Activated CD8-positive, alpha-beta memory T cell treated with anti-CD3 and anti-CD28 coated beads for 48 hours (primary cell): ENCODE measurements at regions not wholly inside any gene's neighbourhood (a gene's known extent, or its start where the extent isn't known, plus 50 kb on each side); places are given as distances from the start of the nearest gene placed in this dataset.
A peak's percentile ranks its signal among the peaks of the same experiment; 100 is the strongest.

Experiments
- DNase-seq, 3 experiments: peaks; one replicate each; pipeline ENCODE4 v3.0.0-alpha.2; 2020; ENCODE audit warnings: low read depth in 2 of 3, low spot score in 2 of 3

DNA sequence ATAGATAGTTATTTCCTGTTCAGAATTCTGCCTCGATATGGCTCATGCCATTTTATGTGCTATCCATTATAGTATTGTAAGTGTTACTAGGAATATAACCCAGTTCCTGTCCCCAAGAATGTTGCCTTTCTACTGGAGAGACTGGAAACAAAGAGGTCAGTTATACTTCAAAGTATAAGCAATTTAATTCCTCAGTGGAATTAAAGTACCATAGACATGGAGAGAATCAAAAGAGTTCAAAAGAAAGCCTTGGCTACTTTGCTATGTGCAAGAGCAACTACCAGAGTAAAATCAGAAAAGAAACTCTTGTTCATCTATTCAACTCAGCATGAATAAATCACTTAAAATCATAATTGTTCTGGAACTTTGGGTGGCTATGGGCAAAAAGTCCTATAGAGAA lies 173.2 kb upstream of the EEA1 start:
- no peak for DNase-seq

- DNase-seq: no peak
Measured at GRCh38 chr12:93102744-93103143, 173.6 kb upstream of the EEA1 start.

DNA sequence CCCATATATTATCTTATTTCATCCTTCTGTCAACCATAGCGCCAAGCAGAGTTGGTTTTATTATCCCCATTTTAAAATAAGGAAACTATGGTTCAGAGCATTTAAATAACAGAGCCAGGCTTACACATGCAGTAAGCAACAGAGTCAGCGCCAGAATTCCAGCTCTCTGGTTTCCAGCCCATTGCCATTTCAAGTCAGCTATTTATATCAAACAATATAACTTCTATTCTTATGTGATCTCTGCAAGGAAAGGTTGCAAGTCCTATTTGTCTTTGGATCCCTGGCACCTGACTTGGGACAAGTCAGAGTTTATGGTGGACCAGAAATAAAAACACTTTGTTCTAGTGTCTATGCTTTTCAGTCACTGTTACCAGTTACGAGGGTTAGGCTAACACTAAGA lies 174.1 kb upstream of the EEA1 start:
- DNase-seq: no peak

DNA sequence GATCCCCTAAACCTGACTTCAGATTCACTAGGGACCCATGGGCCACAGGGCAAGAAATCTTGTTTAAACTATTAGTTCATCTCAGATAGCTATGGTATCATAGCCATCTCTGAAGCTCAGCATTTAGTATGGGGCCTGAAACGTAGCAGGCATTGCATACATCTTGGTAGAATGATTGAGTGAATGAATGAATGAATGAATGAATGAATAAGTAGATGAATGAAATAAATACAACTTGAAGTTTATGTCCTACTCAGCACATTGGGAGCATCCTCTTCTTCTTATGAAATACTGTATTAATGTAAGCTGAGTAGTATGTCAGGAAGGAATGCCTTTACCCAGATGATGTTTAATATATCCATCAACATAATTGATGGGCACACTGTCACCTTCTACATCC lies 175.4 kb upstream of the EEA1 start:
- DNase-seq: no peak

- DNase-seq: no peak
Measured at GRCh38 chr12:93106910-93107309, 177.8 kb upstream of the EEA1 start.

DNA sequence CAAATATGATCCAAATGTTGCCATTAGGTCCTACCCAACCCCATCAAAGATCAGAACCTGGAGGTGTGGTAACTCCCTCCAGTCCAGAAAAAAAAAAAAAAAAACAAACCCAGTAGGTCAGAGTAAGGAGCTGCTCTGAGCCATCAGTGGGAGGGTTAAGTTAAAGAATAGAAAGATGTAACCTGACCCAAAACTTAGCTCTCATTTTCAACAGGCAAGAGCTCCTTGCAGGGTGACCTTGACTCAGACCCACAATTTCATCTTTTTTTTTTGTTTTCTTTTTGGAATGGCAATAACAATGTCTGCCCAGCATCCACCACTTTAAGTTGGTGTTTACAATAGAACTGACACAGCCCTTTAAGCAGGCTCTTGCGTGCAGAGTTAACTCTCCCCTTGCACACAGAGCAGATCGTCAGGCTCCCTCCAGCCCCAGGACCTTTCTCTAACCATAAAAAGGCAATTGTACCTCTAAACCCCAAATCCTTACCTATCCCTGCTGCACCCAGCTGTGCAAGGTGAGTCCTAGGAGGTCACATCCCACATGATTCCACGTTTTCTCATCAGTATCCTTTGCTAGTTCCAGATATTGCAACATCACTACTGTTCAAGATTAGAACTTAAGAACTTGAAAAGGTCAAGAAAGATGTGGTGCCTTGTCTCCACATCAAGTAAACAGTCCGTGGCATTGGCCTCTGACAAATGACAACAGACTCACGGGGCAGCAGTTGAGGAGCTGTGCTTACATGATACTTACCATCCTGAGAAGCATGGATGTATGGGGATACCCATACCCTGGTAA lies 178.6 kb upstream of the EEA1 start:
- no peak for DNase-seq

- no peak for DNase-seq
Measured at GRCh38 chr12:93108985-93109384, 179.9 kb upstream of the EEA1 start.

DNA sequence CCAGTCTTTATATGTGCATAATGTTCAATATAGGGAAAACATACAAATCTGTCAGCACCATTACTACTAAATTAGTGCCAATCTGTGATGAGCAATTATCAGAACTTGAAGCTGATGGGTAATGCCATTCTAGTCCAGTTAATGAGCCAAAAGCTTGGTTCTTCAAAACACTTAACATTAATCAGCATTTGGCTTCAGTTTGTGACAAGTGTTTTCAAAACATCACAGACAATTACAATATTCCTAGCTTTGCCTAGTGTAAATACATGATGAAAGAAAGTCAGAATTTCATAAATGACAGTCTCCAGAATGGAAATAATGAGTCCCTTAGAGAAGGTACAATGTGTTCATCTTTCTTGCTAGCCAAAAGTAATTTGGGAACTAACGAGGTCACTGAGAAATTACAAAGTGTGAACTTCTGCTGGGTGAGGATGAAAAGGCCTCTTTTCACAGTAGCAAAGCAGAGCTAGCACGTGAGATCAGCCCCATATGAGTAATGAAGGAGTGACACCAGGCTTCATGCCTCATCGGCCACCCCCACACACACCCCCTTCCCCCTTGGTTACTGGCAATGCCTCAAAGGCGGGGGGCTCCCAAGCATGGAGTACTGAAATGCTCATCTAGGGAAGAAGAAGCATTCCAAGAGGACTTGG lies 180.6 kb upstream of the EEA1 start:
- peak in 1 of 3 experiments; percentile 6 for DNase-seq

DNA sequence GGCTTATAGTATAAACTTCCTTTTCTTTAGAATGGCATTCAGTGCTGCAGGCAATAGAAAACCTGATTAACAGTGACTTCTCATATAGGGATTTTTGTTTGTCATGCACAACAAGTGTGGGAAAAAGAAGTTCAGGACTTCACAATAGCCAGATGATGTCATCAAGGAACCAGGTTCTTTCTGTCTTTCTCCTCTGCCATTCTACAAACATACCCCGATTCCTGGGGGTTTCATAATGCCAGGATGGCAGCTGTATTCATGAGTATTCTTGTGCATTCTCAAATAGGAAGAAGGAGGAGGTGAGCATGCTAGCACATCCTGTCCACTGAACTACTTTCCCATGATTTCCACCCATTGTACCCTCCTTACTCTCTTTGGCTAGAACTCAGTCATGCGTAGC lies 182.7 kb upstream of the EEA1 start:
- no peak for DNase-seq

DNA sequence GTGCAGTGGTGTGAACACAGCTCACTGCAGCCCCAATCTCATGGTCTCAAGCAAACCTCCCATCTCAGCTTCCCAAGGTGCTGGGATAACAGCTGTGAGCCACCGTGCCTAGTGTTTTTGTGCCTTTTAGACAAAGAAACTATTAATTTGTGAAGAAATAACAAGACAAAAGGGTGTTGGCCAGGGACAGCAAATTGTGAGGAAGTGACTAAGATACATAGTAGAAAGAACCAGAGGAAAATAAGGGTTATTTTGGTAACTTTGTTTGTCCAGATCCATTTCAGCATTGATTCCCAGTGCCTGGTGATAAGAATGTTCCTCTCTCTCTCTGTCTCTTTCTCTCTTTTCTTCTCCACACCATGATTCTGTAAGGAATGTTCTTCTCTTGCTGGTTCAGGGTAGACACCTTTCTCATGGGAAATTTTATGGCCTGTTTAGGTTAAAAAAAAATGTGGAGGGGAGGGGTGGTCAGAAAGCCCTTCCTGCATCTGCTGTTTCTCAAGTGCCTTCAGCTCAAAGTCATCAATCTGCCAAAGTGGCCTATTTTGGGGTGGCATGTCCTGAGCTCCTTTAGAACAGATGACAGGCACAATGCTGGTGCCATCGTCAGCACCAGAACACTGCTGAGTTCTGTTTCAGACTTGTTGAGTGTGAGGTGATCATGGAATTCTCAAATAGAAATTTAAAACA lies 184.4 kb upstream of the EEA1 start:
- no peak for DNase-seq

DNA sequence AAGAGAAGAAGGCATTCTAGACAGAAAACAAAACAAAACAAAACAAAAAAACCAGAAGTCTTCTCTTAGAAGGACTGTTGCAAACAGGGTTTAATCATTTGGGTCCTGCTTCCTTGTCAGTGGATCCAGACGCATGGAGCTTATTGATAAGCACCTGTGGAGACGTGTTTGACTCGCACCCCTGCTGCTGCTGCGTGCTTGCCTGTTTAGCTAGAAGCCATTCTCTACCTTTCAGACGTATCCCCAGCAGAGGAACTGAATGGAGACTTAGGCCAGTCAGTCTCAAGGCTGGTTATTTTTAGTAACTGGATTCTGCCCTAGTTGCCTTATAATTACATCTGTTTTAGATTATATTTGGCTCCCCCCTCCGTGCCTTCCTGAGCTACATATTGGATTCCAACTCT lies 186.1 kb upstream of the EEA1 start:
- no peak for DNase-seq

DNA sequence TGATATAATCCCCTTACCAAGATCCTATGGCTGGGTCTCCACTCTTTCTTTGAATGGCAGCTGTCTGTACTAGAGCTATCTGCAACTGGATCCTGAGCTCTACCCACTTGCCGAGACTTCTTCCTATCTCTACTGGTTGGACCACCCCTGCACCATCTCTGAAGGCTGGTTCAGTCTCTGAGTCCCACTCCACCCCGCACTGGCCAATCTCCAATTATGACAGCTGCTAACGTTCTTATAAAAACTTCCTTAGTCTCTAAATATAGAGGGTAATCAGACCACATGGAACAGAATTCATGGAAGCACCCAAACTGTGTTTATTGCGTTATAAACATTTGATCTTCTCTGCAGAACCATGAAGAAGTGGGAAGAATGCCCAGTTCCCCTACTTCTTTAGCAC lies 186.6 kb upstream of the EEA1 start:
- DNase-seq: no peak

GRCh38 chr12:93116632-93117031 lies 187.5 kb upstream of the EEA1 start:
- no peak for DNase-seq

DNA sequence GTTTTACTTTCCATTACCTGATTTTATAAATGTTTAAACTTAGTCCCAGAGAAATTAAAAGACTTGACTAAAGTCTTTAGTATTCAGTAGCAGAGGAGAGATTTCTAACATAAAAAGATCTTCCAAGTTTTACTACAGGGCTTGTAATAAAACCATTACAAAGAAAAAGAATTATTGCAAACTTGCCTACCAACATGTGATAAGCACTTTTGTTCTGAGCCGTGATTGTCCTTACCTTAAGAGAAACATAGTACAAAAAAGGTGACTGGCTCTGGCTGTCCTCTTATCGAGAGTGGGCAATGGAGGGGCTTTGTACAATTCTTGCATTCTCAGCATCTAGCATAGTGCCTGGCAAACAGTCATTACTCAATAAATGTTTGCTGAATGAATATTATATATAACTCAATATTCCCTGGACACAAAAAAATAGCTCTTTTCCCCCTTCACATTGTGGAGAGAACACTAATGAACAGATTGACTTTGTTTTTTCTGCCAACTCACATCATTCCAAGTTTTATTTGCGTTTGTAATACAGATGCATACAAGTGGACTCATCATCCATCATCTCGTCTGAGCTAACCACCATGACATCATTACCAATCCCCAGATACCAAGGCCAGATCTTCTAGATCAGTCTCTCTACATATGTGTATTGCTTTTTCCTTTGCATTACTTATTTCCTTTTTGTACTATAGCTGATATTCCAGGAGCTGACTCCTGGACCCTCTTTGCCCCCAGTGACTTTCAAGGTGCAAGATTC lies 192.8 kb upstream of the EEA1 start:
- no peak for DNase-seq

- no peak for DNase-seq
Measured at GRCh38 chr12:93122569-93123091, 193.5 kb upstream of the EEA1 start.

DNA sequence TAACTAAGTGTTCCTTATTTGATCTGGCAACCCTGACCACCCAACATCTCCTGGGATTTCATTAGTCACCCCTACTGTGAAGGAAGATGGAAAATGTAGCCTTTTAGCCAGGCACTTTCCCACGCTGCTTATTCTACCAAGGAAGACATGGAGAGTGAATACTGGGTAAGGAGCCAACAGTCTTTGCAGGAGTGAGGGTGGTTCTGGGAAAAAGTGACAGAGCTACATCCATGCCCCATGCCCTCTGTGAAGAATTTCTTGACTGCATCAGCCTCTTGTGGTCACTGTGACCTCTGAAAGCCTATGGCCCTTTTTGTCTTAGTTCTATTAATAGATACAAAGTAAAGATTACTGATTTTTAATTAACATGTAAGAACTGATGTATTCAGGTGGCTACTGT lies 196.0 kb upstream of the EEA1 start:
- no peak for DNase-seq

DNA sequence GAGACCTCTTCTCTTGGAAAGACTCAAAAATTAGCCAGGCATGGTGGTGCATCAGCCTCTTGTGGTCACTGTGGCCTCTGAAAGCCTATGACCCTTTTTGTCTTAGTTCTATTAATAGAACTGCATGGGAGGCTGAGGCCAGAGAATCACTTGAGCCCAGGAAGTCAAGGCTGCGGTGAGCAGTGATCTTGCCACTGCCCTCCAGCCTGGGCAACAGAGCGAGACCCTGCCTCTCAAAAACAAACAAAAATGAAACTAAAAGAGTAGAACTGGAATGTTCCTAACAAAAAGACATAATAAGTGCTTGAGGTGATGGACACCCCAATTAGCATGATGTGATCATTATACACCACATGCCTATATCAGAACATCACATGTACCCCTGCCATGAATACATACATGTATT lies 197.0 kb upstream of the EEA1 start:
- DNase-seq: no peak

DNA sequence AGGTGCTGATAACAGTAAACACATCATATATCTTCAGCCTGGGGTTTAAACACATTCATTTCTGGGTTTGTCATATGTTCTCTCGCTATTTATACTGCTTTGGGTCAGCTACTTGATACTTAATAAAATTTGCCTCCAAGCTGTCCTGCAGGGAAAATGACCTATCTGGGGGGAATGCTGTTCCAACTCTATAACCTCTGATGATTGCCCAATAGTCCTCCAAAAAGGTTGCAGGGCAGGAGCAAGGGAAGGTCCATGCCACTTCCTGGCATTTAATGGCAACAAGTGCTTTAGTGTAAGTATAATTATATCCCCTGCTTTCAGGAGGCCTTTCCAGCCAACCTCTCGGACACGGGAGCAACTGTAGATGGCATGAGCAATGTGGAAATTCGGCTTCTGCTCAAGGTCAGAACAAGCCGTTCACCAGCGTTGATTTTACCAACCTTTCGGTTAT lies 198.0 kb upstream of the EEA1 start:
- no peak for DNase-seq

- DNase-seq: no peak
Measured at GRCh38 chr12:93127582-93128331, 198.7 kb upstream of the EEA1 start.

DNA sequence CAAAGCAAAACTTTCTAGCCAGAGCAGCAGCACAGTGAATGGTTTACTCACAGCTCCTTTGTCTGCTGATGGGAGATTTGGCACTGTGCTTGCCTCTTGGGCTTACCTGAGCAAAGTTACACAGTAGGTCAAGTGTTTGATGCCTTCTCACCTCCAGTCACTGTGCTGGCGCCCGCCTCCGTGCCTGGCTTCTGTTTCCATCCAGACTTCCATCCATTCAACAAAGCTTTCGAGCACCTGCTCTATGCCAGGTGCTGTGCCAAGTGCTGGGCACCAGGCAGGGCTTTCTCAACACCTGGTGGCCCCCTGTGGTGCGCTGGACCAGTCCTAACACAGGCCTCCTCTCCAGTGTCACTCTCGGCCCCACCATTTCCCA lies 199.2 kb upstream of the EEA1 start:
- no peak for DNase-seq
